ENCODE measurements at regions not wholly inside any gene's neighbourhood (a gene's known extent, or its start where the extent isn't known, plus 50 kb on each side); places are given as distances from the start of the nearest gene placed in this dataset.

GRCh38 chr11:129655247-129655832 is 160.3 kb upstream of the TMEM45B start (continued):
- TF ChIP-seq TCF12 (IDR thresholded peaks at IDR 0.05; ENCODE audit: low read depth, low read length) (no peak), TARDBP (IDR thresholded peaks at IDR 0.05; ENCODE audit: borderline replicate concordance) (no peak), SREBF1 (IDR thresholded peaks at IDR 0.05; ENCODE audit: low read length) (no peak), IKZF1 (conservative IDR thresholded peaks at IDR 0.05) (no peak), CBFB (IDR thresholded peaks at IDR 0.05; ENCODE audit: low read depth) (no peak), ZBED1 (IDR thresholded peaks at IDR 0.05; ENCODE audit: borderline replicate concordance) (no peak), IKZF2 (IDR thresholded peaks at IDR 0.05) (no peak), POLR2A (IDR thresholded peaks at IDR 0.05; ENCODE audit: low read depth, low read length) (no peak), PML (IDR thresholded peaks at IDR 0.05; ENCODE audit: low read length) (no peak)

- FAIRE-seq (no peak), DNase-seq (ENCODE audit: low read depth, low spot score) (no peak), ATAC-seq (no peak)
- 17% methylated on average over 9 of the region's 9 CpGs for WGBS (ENCODE audit: insufficient coverage, insufficient replicate concordance, low lambda C conversion rate, missing lambda C conversion rate)
- ChIA-PET CTCF (no interaction called here), RAD21 (ENCODE audit: unreplicated experiment) (no interaction called here), SMC1A (ENCODE audit: uncharacterized antibody, unreplicated experiment) (no interaction called here), POLR2A (no interaction called here)
- no peak overlapping the region for H3K4me2 ChIP-seq (ENCODE audit: control insufficient read depth, insufficient read depth)
- H3K36me3 ChIP-seq (ENCODE audit: control insufficient read depth in 2 of 2, insufficient read depth in 2 of 2, low read length in 1 of 2), result no peaks in the 10 kb centered on the region
- no peaks in the 10 kb centered on the region for H4K20me1 ChIP-seq (ENCODE audit: control insufficient read depth, insufficient read depth)
- no peaks in the 10 kb centered on the region; the same call in 2 of the 3 replicates for H3K9me3 ChIP-seq (replicated peaks; ENCODE audit: control insufficient read depth, insufficient read depth, low read length)
- no peak overlapping the region for H3K9ac ChIP-seq (ENCODE audit: control insufficient read depth, insufficient read depth, low read length)
- no peak overlapping the region for H3K4me3 ChIP-seq
- intact Hi-C loops (cut with micrococcal nuclease; ENCODE audit: unreplicated experiment) (no loop called here), in situ Hi-C loops (cut with MboI) (no loop called here)
- H3K27me3 ChIP-seq (replicated peaks in 1 of 2; ENCODE audit: control insufficient read depth in 2 of 2, insufficient read depth in 2 of 2, low read length in 1 of 2), result no peaks in the 10 kb centered on the region
- TF ChIP-seq MEF2B (IDR thresholded peaks at IDR 0.05; ENCODE audit: partially characterized antibody, poor library complexity, severe bottlenecking) (no peak), CBFB (IDR thresholded peaks at IDR 0.05; ENCODE audit: low read depth) (no peak), TARDBP (IDR thresholded peaks at IDR 0.05; ENCODE audit: borderline replicate concordance) (no peak), RAD51 (IDR thresholded peaks at IDR 0.05) (no peak), E2F4 (IDR thresholded peaks at IDR 0.05; ENCODE audit: low read depth, low read length) (no peak)
- H2AFZ ChIP-seq (ENCODE audit: control insufficient read depth, low read depth, low read length), result no peak overlapping the region
- no TSS peak for BruUV-seq (replicated peaks)
- H3K79me2 ChIP-seq (ENCODE audit: control insufficient read depth, insufficient read depth, low read length), result no peaks in the 10 kb centered on the region
- no peaks in the 10 kb centered on the region for H3K4me1 ChIP-seq (ENCODE audit: control insufficient read depth, insufficient read depth, low read length)
- H3K27ac ChIP-seq (ENCODE audit: control insufficient read depth, insufficient read depth), result no peak overlapping the region
Observed at GRCh38 chr11:129657866-129658525, 157.7 kb upstream of the TMEM45B start.
